Neural progenitor cell (in vitro differentiated cells): ENCODE measurements at regions not wholly inside any gene's neighbourhood (a gene's known extent, or its start where the extent isn't known, plus 50 kb on each side); places are given as distances from the start of the nearest gene placed in this dataset.

Source experiments
- DNase-seq: peaks from one replicate; pipeline ENCODE4 v3.0.0-alpha.2; 2016; ENCODE audit warnings: low spot score
- H2AFZ ChIP-seq: fragments of 200-600 bp; sonication (generic); replicated peaks from 2 replicates; pipeline ENCODE4 v1.6.1; 2016; ENCODE audit warnings: antibody characterized with exemption
- H3F3A ChIP-seq: fragments of 200-600 bp; sonication (generic); 2 replicates; pipeline ENCODE4 v1.6.1; 2016; ENCODE audit warnings: antibody characterized with exemption, low read depth
- H3K27ac ChIP-seq: fragments of 200-600 bp; sonication (generic); 2 replicates; pipeline ENCODE4 v1.5.1; 2016; ENCODE audit warnings: mild to moderate bottlenecking
- H3K27me3 ChIP-seq: fragments of 200-600 bp; sonication (generic); 2 replicates; pipeline ENCODE4 v1.6.1; 2016; ENCODE audit warnings: mild to moderate bottlenecking, moderate library complexity
- H3K36me3 ChIP-seq: fragments of 200-600 bp; sonication (generic); 2 replicates; pipeline ENCODE4 v1.5.1; 2016
- H3K4me1 ChIP-seq: fragments of 200-600 bp; sonication (generic); 2 replicates; pipeline ENCODE4 v1.6.1; 2016; ENCODE audit warnings: mixed run types
- H3K4me2 ChIP-seq: fragments of 200-600 bp; sonication (generic); 2 replicates; pipeline ENCODE4 v1.6.1; 2016
- H3K4me3 ChIP-seq: fragments of 200-600 bp; sonication (generic); 2 replicates; pipeline ENCODE4 v1.5.1; 2016
- H3K79me2 ChIP-seq: fragments of 200-600 bp; sonication (generic); 2 replicates; pipeline ENCODE4 v1.6.1; 2016; ENCODE audit warnings: low read depth
- H3K9ac ChIP-seq: fragments of 200-600 bp; sonication (generic); 2 replicates; pipeline ENCODE4 v1.6.1; 2016
- H3K9me3 ChIP-seq: fragments of 200-600 bp; sonication (generic); 2 replicates; pipeline ENCODE4 v1.5.1; 2016; ENCODE audit warnings: low read depth
- H4K20me1 ChIP-seq: fragments of 200-600 bp; sonication (generic); 2 replicates; pipeline ENCODE4 v1.6.1; 2016; ENCODE audit warnings: low read depth
- H3K27ac Mint-ChIP-seq: 3 replicates; pipeline ENCODE4 v1.8.0; 2021; ENCODE audit warnings: mixed read lengths
- H3K27me3 Mint-ChIP-seq: 2 replicates; pipeline ENCODE4 v1.8.0; 2022; ENCODE audit warnings: low read depth, mild to moderate bottlenecking, inconsistent platforms, moderate library complexity, mixed read lengths; ENCODE audit not compliant: insufficient read depth
- H3K36me3 Mint-ChIP-seq: 3 replicates; pipeline ENCODE4 v1.8.0; 2021; ENCODE audit warnings: mixed read lengths
- H3K4me1 Mint-ChIP-seq: 3 replicates; pipeline ENCODE4 v1.8.0; 2021; ENCODE audit warnings: mixed read lengths
- H3K4me3 Mint-ChIP-seq: 3 replicates; pipeline ENCODE4 v1.8.0; 2021; ENCODE audit warnings: mild to moderate bottlenecking, moderate library complexity, mixed read lengths
- H3K9me3 Mint-ChIP-seq: 3 replicates; pipeline ENCODE4 v1.8.0; 2020; ENCODE audit warnings: mixed read lengths
- EZH2 ChIP-seq: fragments of 200-600 bp; sonication (generic); IDR thresholded peaks from 2 replicates; pipeline ENCODE4 v1.6.1; 2017; ENCODE audit warnings: antibody characterized with exemption, mild to moderate bottlenecking, moderate library complexity
- EZH2phosphoT487 ChIP-seq: fragments of 200-600 bp; sonication (generic); IDR thresholded peaks from 2 replicates; pipeline ENCODE4 v1.6.1; 2017; ENCODE audit warnings: antibody characterized with exemption
- TF ChIP-seq, protein P1 (sequence below): fragments of 200-600 bp; sonication (generic); IDR thresholded peaks from 2 replicates; pipeline ENCODE4 v1.5.1; 2017; ENCODE audit warnings: antibody characterized with exemption, mild to moderate bottlenecking

DNA sequence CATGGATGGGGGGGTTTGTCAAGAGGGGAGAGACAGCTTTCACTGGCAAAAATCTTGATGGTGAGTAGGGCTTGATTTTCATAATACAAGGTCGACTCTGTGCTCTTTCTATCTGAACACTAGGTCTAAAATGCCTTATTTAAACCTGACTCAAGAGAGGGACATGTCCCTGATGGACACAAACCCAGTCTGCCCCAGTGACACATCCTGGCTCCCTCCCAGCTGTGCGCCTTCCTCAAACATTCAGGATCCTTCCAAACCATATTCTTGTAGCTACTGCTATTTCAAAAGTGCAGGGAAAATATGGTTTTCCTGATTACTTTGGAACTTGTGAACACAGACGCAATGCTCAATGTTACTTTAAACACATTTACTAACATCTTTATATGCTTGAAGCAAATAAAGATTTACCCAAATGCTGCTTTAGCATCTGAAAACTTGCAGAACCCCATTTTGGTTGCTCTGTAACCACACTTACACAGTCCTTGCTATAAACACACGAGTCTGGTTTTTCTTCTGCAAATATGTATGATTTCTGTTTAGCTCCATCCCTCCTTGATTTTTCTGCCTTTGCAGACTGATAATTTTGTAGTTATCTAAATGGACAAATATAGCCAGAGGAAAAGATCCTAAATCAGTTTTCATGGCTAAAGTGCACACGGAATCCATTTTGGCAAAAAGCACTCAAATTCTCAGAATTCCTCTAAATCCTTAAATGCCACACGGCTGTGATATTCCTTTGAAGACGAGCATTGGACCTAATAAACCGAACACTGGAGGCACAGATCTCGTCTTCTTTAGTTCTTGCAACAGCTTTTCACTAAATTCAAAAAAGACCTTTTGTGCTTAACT is 499.9 kb upstream of the ZFHX3 start:
- no peaks in the 10 kb centered on the region for H3K79me2 ChIP-seq
- Mint-ChIP-seq H3K27me3 (peaks cover 3% of the 10 kb centered on the region), H3K27ac (peak overlapping the region; percentile 97), H3K36me3 (no peaks in the 10 kb centered on the region), H3K4me1 (peaks cover 83% of the 10 kb centered on the region), H3K4me3 (peak overlapping the region; percentile 71), H3K9me3 (no peaks in the 10 kb centered on the region)
- H3K4me1 ChIP-seq = peaks cover 57% of the 10 kb centered on the region
- DNase-seq = no peak
- no peaks in the 10 kb centered on the region for H4K20me1 ChIP-seq
- TF ChIP-seq, protein P1, sequence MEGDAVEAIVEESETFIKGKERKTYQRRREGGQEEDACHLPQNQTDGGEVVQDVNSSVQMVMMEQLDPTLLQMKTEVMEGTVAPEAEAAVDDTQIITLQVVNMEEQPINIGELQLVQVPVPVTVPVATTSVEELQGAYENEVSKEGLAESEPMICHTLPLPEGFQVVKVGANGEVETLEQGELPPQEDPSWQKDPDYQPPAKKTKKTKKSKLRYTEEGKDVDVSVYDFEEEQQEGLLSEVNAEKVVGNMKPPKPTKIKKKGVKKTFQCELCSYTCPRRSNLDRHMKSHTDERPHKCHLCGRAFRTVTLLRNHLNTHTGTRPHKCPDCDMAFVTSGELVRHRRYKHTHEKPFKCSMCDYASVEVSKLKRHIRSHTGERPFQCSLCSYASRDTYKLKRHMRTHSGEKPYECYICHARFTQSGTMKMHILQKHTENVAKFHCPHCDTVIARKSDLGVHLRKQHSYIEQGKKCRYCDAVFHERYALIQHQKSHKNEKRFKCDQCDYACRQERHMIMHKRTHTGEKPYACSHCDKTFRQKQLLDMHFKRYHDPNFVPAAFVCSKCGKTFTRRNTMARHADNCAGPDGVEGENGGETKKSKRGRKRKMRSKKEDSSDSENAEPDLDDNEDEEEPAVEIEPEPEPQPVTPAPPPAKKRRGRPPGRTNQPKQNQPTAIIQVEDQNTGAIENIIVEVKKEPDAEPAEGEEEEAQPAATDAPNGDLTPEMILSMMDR = no peak
- TF ChIP-seq EZH2 = no peak
- no peak for TF ChIP-seq EZH2phosphoT487
- no peaks in the 10 kb centered on the region for H3K27me3 ChIP-seq
- H3F3A ChIP-seq = peaks cover 13% of the 10 kb centered on the region
- no peak overlapping the region for H3K27ac ChIP-seq
- no peak overlapping the region for H3K9ac ChIP-seq
- no peaks in the 10 kb centered on the region for H3K9me3 ChIP-seq
- no peak overlapping the region for H3K4me2 ChIP-seq
- H2AFZ ChIP-seq = peak overlapping the region; percentile 9
- H3K36me3 ChIP-seq = no peaks in the 10 kb centered on the region
- no peak overlapping the region for H3K4me3 ChIP-seq

DNA sequence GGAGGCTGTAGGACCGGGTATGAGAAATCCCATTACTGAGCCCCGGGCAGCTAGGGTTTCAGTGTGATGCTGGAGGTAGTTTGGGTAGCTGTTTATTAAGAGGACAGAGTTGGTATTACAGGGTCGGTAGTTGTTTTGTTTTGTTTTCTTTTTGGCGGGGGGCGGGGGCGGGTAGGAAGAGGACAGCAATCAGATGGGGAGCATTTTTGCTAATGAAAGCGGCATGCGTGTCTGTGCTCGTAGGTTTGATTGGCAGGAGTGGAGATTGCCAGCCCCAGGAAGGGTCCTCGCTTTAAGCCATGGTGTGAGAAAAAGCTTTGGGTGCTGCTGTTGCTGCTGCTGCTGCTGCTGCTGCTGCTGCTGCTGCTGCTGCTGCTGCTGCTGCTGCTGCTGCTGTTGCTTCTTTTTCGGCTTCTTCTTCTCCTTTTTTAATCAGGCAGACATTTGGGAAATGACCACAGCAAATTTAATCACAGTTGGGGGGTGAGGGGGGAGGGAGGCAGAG is 498.5 kb upstream of the ZFHX3 start:
- Mint-ChIP-seq H3K36me3 (no peaks in the 10 kb centered on the region), H3K4me3 (peak overlapping the region; percentile 81), H3K27me3 (peaks cover 5% of the 10 kb centered on the region), H3K4me1 (peaks cover 88% of the 10 kb centered on the region), H3K9me3 (no peaks in the 10 kb centered on the region), H3K27ac (peak overlapping the region; percentile 97)
- H3K79me2 ChIP-seq = no peaks in the 10 kb centered on the region
- H3K4me3 ChIP-seq = no peak overlapping the region
- no peaks in the 10 kb centered on the region for H4K20me1 ChIP-seq
- H3K27me3 ChIP-seq = no peaks in the 10 kb centered on the region
- H3K4me1 ChIP-seq = peaks cover 58% of the 10 kb centered on the region
- no peak overlapping the region for H2AFZ ChIP-seq
- no peaks in the 10 kb centered on the region for H3K36me3 ChIP-seq
- no peak overlapping the region for H3K27ac ChIP-seq
- H3K9ac ChIP-seq = no peak overlapping the region
- H3K9me3 ChIP-seq = no peaks in the 10 kb centered on the region
- peak; percentile 49 for DNase-seq
- peak overlapping the region; percentile 67 for H3K4me2 ChIP-seq
- H3F3A ChIP-seq = peaks cover 13% of the 10 kb centered on the region
- TF ChIP-seq, protein P1 = no peak
- no peak for TF ChIP-seq EZH2phosphoT487
- no peak for TF ChIP-seq EZH2

DNA sequence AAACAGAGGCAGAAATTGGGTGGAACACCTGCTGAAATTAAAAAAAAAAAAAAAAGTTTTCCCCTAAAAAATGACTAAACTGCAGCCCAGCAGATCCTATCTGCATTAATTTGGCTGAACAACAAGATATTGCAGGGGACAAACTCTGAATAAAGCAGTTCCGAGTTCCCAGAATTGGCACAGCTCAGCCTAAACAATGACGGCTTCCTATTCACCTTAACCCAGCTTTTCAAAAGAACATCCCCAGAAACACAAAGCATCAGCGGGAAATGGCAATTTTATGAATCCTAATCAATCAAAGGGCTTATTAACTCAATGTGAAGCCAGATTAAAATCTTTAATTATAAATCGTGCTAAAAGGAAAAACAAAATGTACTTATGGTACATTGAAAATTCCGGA is 497.8 kb upstream of the ZFHX3 start:
- H3K36me3 Mint-ChIP-seq = no peaks in the 10 kb centered on the region
- no peak overlapping the region for H3K4me3 ChIP-seq
- H3K27ac ChIP-seq = no peak overlapping the region
- no peak for DNase-seq
- no peaks in the 10 kb centered on the region for H4K20me1 ChIP-seq
- no peaks in the 10 kb centered on the region for H3K9me3 Mint-ChIP-seq
- H3K36me3 ChIP-seq = no peaks in the 10 kb centered on the region
- H3K4me1 Mint-ChIP-seq = peaks cover 86% of the 10 kb centered on the region
- peak overlapping the region; percentile 67 for H3K4me2 ChIP-seq
- H3K79me2 ChIP-seq = no peaks in the 10 kb centered on the region
- peaks cover 58% of the 10 kb centered on the region for H3K4me1 ChIP-seq
- peak overlapping the region; percentile 81 for H3K4me3 Mint-ChIP-seq
- no peaks in the 10 kb centered on the region for H3K9me3 ChIP-seq
- H3K27me3 Mint-ChIP-seq = peaks cover 5% of the 10 kb centered on the region
- H2AFZ ChIP-seq = no peak overlapping the region
- peaks cover 13% of the 10 kb centered on the region for H3F3A ChIP-seq
- TF ChIP-seq EZH2 (no peak), EZH2phosphoT487 (no peak)
- TF ChIP-seq, protein P1 = no peak
- no peak overlapping the region for H3K9ac ChIP-seq
- H3K27me3 ChIP-seq = no peaks in the 10 kb centered on the region
- H3K27ac Mint-ChIP-seq = peak overlapping the region; percentile 84
